SK-N-SH treated with all-trans-retinoic acid at 6 μM for 48 hours (cell line): ENCODE measurements at regions not wholly inside any gene's neighbourhood (a gene's known extent, or its start where the extent isn't known, plus 50 kb on each side); places are given as distances from the start of the nearest gene placed in this dataset.

ENCODE experiments used
- GLIS3 ChIP-seq: fragments of 250-450 bp; sonication (Bioruptor Pico); IDR thresholded peaks from 2 replicates; pipeline ENCODE4 v1.5.0; 2020; ENCODE audit warnings: mild to moderate bottlenecking, moderate library complexity
- SNAI2 ChIP-seq: fragments of 250-450 bp; sonication (Bioruptor Pico); IDR thresholded peaks from 2 replicates; pipeline ENCODE4 v1.5.0; 2020; ENCODE audit warnings: mild to moderate bottlenecking, moderate library complexity
- TOX ChIP-seq: fragments of 250-450 bp; sonication (Bioruptor Pico); IDR thresholded peaks from 2 replicates; pipeline ENCODE4 v1.8.0; 2021; ENCODE audit warnings: mild to moderate bottlenecking, moderate library complexity, borderline replicate concordance
- ZFP3 ChIP-seq: fragments of 250-450 bp; sonication (Bioruptor Pico); IDR thresholded peaks from 2 replicates; pipeline ENCODE4 v1.5.0; 2020; ENCODE audit warnings: mild to moderate bottlenecking, moderate library complexity
- ZNF8 ChIP-seq: fragments of 450-650 bp; formaldehyde crosslinking; IDR thresholded peaks from 2 replicates; pipeline ENCODE4 v1.5.0; 2020; ENCODE audit warnings: mild to moderate bottlenecking, moderate library complexity
- TF ChIP-seq, protein P1 (sequence below): fragments of 250-450 bp; sonication (Bioruptor Pico); IDR thresholded peaks from 2 replicates; pipeline ENCODE4 v1.5.1; 2021; ENCODE audit warnings: mild to moderate bottlenecking, moderate library complexity
- TF ChIP-seq, protein P2 (sequence below): fragments of 250-450 bp; sonication (Bioruptor Pico); IDR thresholded peaks from 2 replicates; pipeline ENCODE4 v1.8.0; 2021; ENCODE audit warnings: low read depth, mild to moderate bottlenecking, moderate library complexity, borderline replicate concordance

DNA sequence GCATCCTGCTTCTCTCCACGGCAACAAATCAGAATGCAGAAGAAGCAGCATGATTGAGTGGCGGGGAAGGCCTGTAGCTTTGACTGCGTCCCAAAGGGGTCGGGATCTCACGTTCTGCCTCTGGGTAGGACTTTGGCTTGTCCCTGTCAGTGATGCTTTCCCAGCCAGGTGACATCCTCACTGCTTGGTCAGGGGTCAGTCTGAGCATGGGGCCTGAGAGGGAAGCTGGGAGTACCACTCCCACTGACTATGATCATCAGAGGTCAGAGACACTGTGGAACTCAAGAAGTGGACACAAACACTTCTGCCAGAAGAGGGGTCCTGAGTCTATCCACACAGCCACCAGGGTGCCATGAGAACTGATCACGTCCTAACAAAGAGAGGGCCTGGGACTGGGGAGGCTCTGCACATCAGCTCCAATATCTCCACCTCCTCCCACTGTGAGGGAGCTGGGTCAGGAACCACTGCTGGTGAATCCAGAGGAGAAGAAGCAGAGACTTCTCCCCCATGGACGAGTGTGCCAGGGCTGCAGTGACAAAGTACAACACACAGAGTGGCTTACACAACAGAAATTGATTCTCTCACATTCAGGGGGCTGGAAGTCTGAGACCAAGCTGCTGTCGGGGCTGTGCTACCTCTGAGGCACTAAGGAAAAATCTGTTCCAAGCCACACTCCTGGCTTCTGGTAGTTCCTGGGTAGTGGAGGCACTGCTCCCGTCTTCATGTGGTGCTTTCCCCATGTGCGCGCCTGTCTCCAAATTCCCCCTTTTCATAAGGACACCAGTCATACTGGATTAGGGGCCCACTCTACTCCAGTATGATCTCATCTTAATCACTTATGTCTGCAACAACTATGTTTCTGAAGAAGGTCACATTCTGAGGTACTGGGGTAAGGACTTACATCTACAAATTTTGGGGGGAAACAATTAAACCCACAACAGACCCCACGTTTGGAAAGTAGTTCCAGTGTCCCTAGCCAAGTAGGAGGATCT, 131.1 kb downstream of the CYP26A1 start:
- TF ChIP-seq ZNF8 (no peak), GLIS3 (CRISPR knock-in tag) (no peak), SNAI2 (no peak), TOX (CRISPR knock-in tag) (no peak), ZFP3 (CRISPR knock-in tag) (no peak)
- TF ChIP-seq, protein P1, sequence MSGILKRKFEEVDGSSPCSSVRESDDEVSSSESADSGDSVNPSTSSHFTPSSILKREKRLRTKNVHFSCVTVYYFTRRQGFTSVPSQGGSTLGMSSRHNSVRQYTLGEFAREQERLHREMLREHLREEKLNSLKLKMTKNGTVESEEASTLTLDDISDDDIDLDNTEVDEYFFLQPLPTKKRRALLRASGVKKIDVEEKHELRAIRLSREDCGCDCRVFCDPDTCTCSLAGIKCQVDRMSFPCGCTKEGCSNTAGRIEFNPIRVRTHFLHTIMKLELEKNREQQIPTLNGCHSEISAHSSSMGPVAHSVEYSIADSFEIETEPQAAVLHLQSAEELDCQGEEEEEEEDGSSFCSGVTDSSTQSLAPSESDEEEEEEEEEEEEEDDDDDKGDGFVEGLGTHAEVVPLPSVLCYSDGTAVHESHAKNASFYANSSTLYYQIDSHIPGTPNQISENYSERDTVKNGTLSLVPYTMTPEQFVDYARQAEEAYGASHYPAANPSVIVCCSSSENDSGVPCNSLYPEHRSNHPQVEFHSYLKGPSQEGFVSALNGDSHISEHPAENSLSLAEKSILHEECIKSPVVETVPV (CRISPR knock-in tag), result no peak
- TF ChIP-seq, protein P2, sequence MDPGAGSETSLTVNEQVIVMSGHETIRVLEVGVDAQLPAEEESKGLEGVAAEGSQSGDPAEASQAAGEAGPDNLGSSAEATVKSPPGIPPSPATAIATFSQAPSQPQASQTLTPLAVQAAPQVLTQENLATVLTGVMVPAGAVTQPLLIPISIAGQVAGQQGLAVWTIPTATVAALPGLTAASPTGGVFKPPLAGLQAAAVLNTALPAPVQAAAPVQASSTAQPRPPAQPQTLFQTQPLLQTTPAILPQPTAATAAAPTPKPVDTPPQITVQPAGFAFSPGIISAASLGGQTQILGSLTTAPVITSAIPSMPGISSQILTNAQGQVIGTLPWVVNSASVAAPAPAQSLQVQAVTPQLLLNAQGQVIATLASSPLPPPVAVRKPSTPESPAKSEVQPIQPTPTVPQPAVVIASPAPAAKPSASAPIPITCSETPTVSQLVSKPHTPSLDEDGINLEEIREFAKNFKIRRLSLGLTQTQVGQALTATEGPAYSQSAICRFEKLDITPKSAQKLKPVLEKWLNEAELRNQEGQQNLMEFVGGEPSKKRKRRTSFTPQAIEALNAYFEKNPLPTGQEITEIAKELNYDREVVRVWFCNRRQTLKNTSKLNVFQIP (CRISPR knock-in tag), result no peak
